Kidney (tissue), 13 donors: ENCODE measurements at regions not wholly inside any gene's neighbourhood (a gene's known extent, or its start where the extent isn't known, plus 50 kb on each side); places are given as distances from the start of the nearest gene placed in this dataset.

Experiments used
- DNase-seq, 5 donors: peaks; one replicate each; pipeline ENCODE4 v3.0.0-alpha.2; 2013 to 2020
- FAIRE-seq: peaks from 2 replicates; lab custom pipeline; 2012; peaks lifted over from hg19 to GRCh38; lab: Jason Lieb, UNC
- H3K27ac ChIP-seq, 2 donors: one replicate each; pipeline ENCODE4 v1.7.0; 2013; ENCODE audit warnings: low read depth in 2 of 2, low read length in 2 of 2, inconsistent platforms in 1 of 2
- H3K27me3 ChIP-seq: one replicate; pipeline ENCODE4 v1.7.1; 2013; ENCODE audit warnings: low read length, inconsistent platforms; ENCODE audit not compliant: control insufficient read depth, insufficient read depth
- H3K36me3 ChIP-seq, 3 donors: one replicate each; pipeline versions ENCODE4 v1.7.0 to v1.7.1; 2013; ENCODE audit warnings: low read length in 3 of 3, control low read depth in 1 of 3, inconsistent platforms in 1 of 3; ENCODE audit not compliant: insufficient read depth in 3 of 3, control insufficient read depth in 2 of 3
- H3K4me1 ChIP-seq, 3 donors: one replicate each; pipeline versions ENCODE4 v1.7.0 to v1.7.1; 2013; ENCODE audit warnings: low read length in 3 of 3, inconsistent platforms in 1 of 3, low read depth in 1 of 3; ENCODE audit not compliant: control insufficient read depth in 2 of 3, insufficient read depth in 2 of 3
- H3K4me3 ChIP-seq, 3 donors: one replicate each; pipeline versions ENCODE4 v1.7.0 to v1.8.1; 2013; ENCODE audit warnings: low read length in 3 of 3, control low read depth in 1 of 3, inconsistent platforms in 1 of 3
- H3K9ac ChIP-seq, 3 donors: one replicate each; pipeline versions ENCODE4 v1.7.0 to v1.7.1; 2013; ENCODE audit warnings: low read length in 3 of 3, control low read depth in 1 of 3, inconsistent platforms in 1 of 3
- H3K9me3 ChIP-seq, 3 donors: one replicate each; pipeline versions ENCODE4 v1.7.0 to v1.7.1; 2013; ENCODE audit warnings: low read length in 3 of 3, control low read depth in 1 of 3, inconsistent platforms in 1 of 3; ENCODE audit not compliant: control insufficient read depth in 2 of 3, insufficient read depth in 1 of 3
- CTCF ChIP-seq: IDR thresholded peaks from 3 replicates; pipeline ENCODE4 v1.5.1; 2012; ENCODE audit warnings: mild to moderate bottlenecking, moderate library complexity, borderline replicate concordance; ENCODE audit not compliant: insufficient read depth; ENCODE audit errors: extremely low read depth
- intact Hi-C: fragments of 100-400 bp; cut with DNase I; formaldehyde crosslinking; loops from one replicate; pipeline ENCODE4 v1.11.1; 2022
- donor health status: control.
- donor health status: control.
- donor health status: control.
- donor health status: control.
- donor health status: control.
- donor health status: DM: yes; HTN: yes; CAD: no.
- donor health status: Normal renal cell carcinoma (clear cell type).

- no peak for DNase-seq
- Histone ChIP-seq H3K36me3 (no peaks in the 10 kb centered on the region), H3K27me3 (no peaks in the 10 kb centered on the region), H3K27ac (no peak overlapping the region), H3K4me1 (no peaks in the 10 kb centered on the region), H3K9ac (no peak overlapping the region), H3K9me3 (no peaks in the 10 kb centered on the region), H3K4me3 (no peak overlapping the region)
- no peak for TF ChIP-seq CTCF
- intact Hi-C loops: no loop called here
- no peak for FAIRE-seq
These were observed 437.5 kb upstream of the RGS17 start for GRCh38 chr6:153568628-153569027.

DNA sequence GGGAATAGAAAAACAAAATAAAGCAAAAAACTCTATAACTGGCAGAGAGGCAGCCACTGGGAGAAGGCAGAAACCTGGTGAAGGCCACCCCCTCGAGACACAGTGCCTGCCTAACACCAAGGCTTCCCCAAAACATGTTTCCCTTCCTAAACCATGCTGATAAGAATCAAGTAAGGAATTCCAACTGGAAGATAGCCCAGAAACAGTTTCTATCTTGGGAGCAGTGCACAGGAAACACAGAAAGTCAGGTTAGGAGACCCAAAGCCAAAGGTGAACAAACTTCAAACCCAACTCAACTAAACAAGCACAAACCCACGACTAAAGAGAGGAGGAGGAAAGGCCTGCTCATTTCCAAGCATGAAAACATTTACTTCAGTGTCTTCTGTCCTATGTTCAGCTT, 433.7 kb upstream of the RGS17 start:
- DNase-seq (peak in 1 of 5 donors; percentile 4), FAIRE-seq (no peak)
- H3K4me3 ChIP-seq: no peak overlapping the region

DNA sequence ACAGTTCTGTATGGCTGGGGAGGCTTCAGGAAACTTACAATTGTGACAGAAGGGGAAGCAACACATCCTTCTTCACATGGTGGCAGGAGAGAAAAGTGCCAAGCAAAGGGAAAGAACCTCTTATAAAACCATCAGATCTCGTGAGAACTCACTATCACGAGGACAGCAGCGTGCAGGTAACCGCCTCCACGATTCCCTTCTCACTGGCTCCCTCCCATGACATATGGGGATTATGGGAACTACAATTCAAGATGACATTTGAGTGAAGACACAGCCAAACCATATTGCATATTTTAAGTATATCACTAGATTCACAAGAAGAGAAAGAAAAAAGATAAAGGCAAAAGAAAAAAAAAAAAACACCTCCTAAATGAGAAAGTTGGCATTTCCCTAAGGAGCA, 431.9 kb upstream of the RGS17 start:
- TF ChIP-seq CTCF: no peak
- no peak overlapping the region for H3K27ac ChIP-seq
- intact Hi-C loops: no loop called here
- FAIRE-seq (no peak), DNase-seq (no peak)
- H3K9me3 ChIP-seq: no peaks in the 10 kb centered on the region
- no peaks in the 10 kb centered on the region for H3K27me3 ChIP-seq
- no peaks in the 10 kb centered on the region for H3K4me1 ChIP-seq
- no peak overlapping the region for H3K4me3 ChIP-seq
- no peaks in the 10 kb centered on the region for H3K36me3 ChIP-seq
- H3K9ac ChIP-seq: no peak overlapping the region

More for the DNA sequence above, 433.7 kb upstream of the RGS17 start:
- Histone ChIP-seq H3K27me3 (no peaks in the 10 kb centered on the region), H3K9me3 (no peaks in the 10 kb centered on the region), H3K4me1 (no peaks in the 10 kb centered on the region), H3K9ac (no peak overlapping the region), H3K36me3 (no peaks in the 10 kb centered on the region), H3K27ac (no peak overlapping the region)
- no peak for TF ChIP-seq CTCF
- intact Hi-C loops: no loop called here

DNA sequence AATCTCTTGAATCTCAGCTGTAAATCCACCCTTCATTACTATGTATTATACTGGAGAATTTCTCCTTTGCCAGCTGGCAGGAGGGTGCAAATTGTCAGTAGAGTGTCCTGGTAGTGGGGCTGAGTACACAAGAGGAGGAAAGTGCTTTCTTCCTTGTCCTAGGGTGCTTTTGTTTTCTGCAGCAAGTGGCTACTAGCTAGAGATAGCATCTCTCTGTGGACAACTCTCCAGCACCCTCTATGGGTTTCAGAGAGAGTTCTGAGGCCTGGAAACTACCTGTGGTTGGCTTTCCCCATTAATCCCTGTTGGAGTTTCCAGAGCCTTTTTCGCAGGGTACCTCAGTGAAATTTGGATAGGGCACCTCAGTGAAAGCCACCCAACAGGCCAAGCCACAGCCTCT, 422.5 kb upstream of the RGS17 start:
- FAIRE-seq (no peak), DNase-seq (peak in 2 of 5 donors; percentile 8 to 12)
- intact Hi-C loops: no loop called here
- no peak for TF ChIP-seq CTCF
- H3K27me3 ChIP-seq: no peaks in the 10 kb centered on the region
- no peaks in the 10 kb centered on the region for H3K36me3 ChIP-seq
- H3K9ac ChIP-seq: no peak overlapping the region
- no peaks in the 10 kb centered on the region for H3K9me3 ChIP-seq
- H3K4me3 ChIP-seq: no peak overlapping the region
- no peaks in the 10 kb centered on the region for H3K4me1 ChIP-seq
- H3K27ac ChIP-seq: no peak overlapping the region
